HCEC 1CT (cell line): ENCODE measurements at regions not wholly inside any gene's neighbourhood (a gene's known extent, or its start where the extent isn't known, plus 50 kb on each side); places are given as distances from the start of the nearest gene placed in this dataset.

Experiments used
- DNase-seq: peaks from one replicate; pipeline ENCODE4 v3.0.0-alpha.2; 2017

- no peak for DNase-seq
These were observed 168.3 kb upstream of the MBL2 start for GRCh38 chr10:52940921-52941320.

GRCh38 chr10:52939894-52940293 is 167.3 kb upstream of the MBL2 start:
- DNase-seq: no peak

GRCh38 chr10:52933748-52934147 is 161.2 kb upstream of the MBL2 start:
- DNase-seq: no peak

- no peak for DNase-seq
These were observed 155.1 kb upstream of the MBL2 start for GRCh38 chr10:52927678-52928077.

- no peak for DNase-seq
These were observed 150.9 kb upstream of the MBL2 start for GRCh38 chr10:52923520-52923919.

GRCh38 chr10:52918714-52919305 is 146.2 kb upstream of the MBL2 start:
- no peak for DNase-seq

- DNase-seq: no peak
These were observed 142.8 kb upstream of the MBL2 start for GRCh38 chr10:52915391-52915790.

- no peak for DNase-seq
These were observed 138.6 kb upstream of the MBL2 start for GRCh38 chr10:52911163-52911562.

GRCh38 chr10:52908478-52908877 is 135.9 kb upstream of the MBL2 start:
- DNase-seq: no peak

GRCh38 chr10:52906046-52906445 is 133.5 kb upstream of the MBL2 start:
- no peak for DNase-seq

- no peak for DNase-seq
These were observed 130.9 kb upstream of the MBL2 start for GRCh38 chr10:52903397-52903938.

- no peak for DNase-seq
These were observed 128.0 kb upstream of the MBL2 start for GRCh38 chr10:52900593-52900992.

- DNase-seq: no peak
These were observed 124.6 kb upstream of the MBL2 start for GRCh38 chr10:52897162-52897561.

- no peak for DNase-seq
These were observed 122.5 kb upstream of the MBL2 start for GRCh38 chr10:52895059-52895458.

- no peak for DNase-seq
These were observed 117.7 kb upstream of the MBL2 start for GRCh38 chr10:52890281-52890680.

- no peak for DNase-seq
These were observed 117.0 kb upstream of the MBL2 start for GRCh38 chr10:52889611-52890010.

GRCh38 chr10:52883996-52884871 is 111.7 kb upstream of the MBL2 start:
- DNase-seq: peak; percentile 2

- DNase-seq: no peak
These were observed 106.7 kb upstream of the MBL2 start for GRCh38 chr10:52879091-52879807.

GRCh38 chr10:52877451-52877850 is 104.9 kb upstream of the MBL2 start:
- DNase-seq: no peak

GRCh38 chr10:52875336-52875735 is 102.8 kb upstream of the MBL2 start:
- DNase-seq: no peak

- DNase-seq: no peak
These were observed 102.0 kb upstream of the MBL2 start for GRCh38 chr10:52874581-52874980.

GRCh38 chr10:52871191-52871843 is 98.7 kb upstream of the MBL2 start:
- DNase-seq: no peak

- no peak for DNase-seq
These were observed 98.0 kb upstream of the MBL2 start for GRCh38 chr10:52870562-52870961.
